ENCODE measurements at regions not wholly inside any gene's neighbourhood (a gene's known extent, or its start where the extent isn't known, plus 50 kb on each side); places are given as distances from the start of the nearest gene placed in this dataset.
"Not testable (repeated sequence)": the region's sequence is repeated elsewhere in the genome, so short reads cannot be mapped to it uniquely, and the experiment has no call there.

- no peaks in the 10 kb centered on the region for H4K20me1 ChIP-seq (ENCODE audit: insufficient read depth, low read length)
- H3K9me3 ChIP-seq (ENCODE audit: insufficient read depth, low read length), result no peaks in the 10 kb centered on the region
- no peaks in the 10 kb centered on the region for H3K79me2 ChIP-seq (ENCODE audit: low read length)
- no peak overlapping the region for H3K4me2 ChIP-seq (ENCODE audit: low read length)
- no peaks in the 10 kb centered on the region for H3K36me3 ChIP-seq (replicated peaks; ENCODE audit: low read depth, low read length)
- no peaks in the 10 kb centered on the region for H3K27me3 ChIP-seq (ENCODE audit: low read depth, low read length)
- H3K4me1 ChIP-seq (ENCODE audit: low read length), result no peaks in the 10 kb centered on the region
- H2AFZ ChIP-seq (ENCODE audit: low read depth, low read length), result no peak overlapping the region
- no peak overlapping the region for H3K27ac ChIP-seq (ENCODE audit: low read length)
- no peak overlapping the region for H3K4me3 ChIP-seq (ENCODE audit: low read length)
- TF ChIP-seq, protein P1, sequence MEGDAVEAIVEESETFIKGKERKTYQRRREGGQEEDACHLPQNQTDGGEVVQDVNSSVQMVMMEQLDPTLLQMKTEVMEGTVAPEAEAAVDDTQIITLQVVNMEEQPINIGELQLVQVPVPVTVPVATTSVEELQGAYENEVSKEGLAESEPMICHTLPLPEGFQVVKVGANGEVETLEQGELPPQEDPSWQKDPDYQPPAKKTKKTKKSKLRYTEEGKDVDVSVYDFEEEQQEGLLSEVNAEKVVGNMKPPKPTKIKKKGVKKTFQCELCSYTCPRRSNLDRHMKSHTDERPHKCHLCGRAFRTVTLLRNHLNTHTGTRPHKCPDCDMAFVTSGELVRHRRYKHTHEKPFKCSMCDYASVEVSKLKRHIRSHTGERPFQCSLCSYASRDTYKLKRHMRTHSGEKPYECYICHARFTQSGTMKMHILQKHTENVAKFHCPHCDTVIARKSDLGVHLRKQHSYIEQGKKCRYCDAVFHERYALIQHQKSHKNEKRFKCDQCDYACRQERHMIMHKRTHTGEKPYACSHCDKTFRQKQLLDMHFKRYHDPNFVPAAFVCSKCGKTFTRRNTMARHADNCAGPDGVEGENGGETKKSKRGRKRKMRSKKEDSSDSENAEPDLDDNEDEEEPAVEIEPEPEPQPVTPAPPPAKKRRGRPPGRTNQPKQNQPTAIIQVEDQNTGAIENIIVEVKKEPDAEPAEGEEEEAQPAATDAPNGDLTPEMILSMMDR (IDR thresholded peaks at IDR 0.05; ENCODE audit: low read depth, low read length), result no peak
- TF ChIP-seq EZH2phosphoT487 (IDR thresholded peaks at IDR 0.05; ENCODE audit: low read depth), result no peak
- H3K9ac ChIP-seq (ENCODE audit: low read length), result no peak overlapping the region
Observed at GRCh38 chr12:103020839-103021238, 63.4 kb downstream of the ASCL1 start.

GRCh38 chr12:103021538-103022218, 64.2 kb downstream of the ASCL1 start:
- Histone ChIP-seq H3K9me3 (ENCODE audit: insufficient read depth, low read length) (no peaks in the 10 kb centered on the region), H3K36me3 (replicated peaks; ENCODE audit: low read depth, low read length) (no peaks in the 10 kb centered on the region), H3K4me2 (ENCODE audit: low read length) (no peak overlapping the region), H2AFZ (ENCODE audit: low read depth, low read length) (no peak overlapping the region), H3K4me3 (ENCODE audit: low read length) (no peak overlapping the region), H3K9ac (ENCODE audit: low read length) (no peak overlapping the region), H3K27me3 (ENCODE audit: low read depth, low read length) (no peaks in the 10 kb centered on the region), H3K27ac (ENCODE audit: low read length) (no peak overlapping the region), H3K4me1 (ENCODE audit: low read length) (no peaks in the 10 kb centered on the region), H3K79me2 (ENCODE audit: low read length) (no peaks in the 10 kb centered on the region), H4K20me1 (ENCODE audit: insufficient read depth, low read length) (no peaks in the 10 kb centered on the region)
- TF ChIP-seq, protein P1 (IDR thresholded peaks at IDR 0.05; ENCODE audit: low read depth, low read length), result no peak

GRCh38 chr12:103024650-103025049, 67.2 kb downstream of the ASCL1 start:
- H3K4me1 ChIP-seq (ENCODE audit: low read length), result peaks cover 11% of the 10 kb centered on the region
- no peak overlapping the region for H2AFZ ChIP-seq (ENCODE audit: low read depth, low read length)
- H3K27ac ChIP-seq (ENCODE audit: low read length), result no peak overlapping the region
- TF ChIP-seq EZH2phosphoT487 (IDR thresholded peaks at IDR 0.05; ENCODE audit: low read depth), result no peak
- TF ChIP-seq, protein P1 (IDR thresholded peaks at IDR 0.05; ENCODE audit: low read depth, low read length), result no peak
- no peak overlapping the region for H3K4me2 ChIP-seq (ENCODE audit: low read length)
- H3K9me3 ChIP-seq (ENCODE audit: insufficient read depth, low read length), result no peaks in the 10 kb centered on the region
- H4K20me1 ChIP-seq (ENCODE audit: insufficient read depth, low read length), result no peaks in the 10 kb centered on the region
- no peak overlapping the region for H3K9ac ChIP-seq (ENCODE audit: low read length)
- H3K36me3 ChIP-seq (replicated peaks; ENCODE audit: low read depth, low read length), result peaks cover 3% of the 10 kb centered on the region
- no peak overlapping the region for H3K4me3 ChIP-seq (ENCODE audit: low read length)
- H3K79me2 ChIP-seq (ENCODE audit: low read length), result no peaks in the 10 kb centered on the region
- H3K27me3 ChIP-seq (ENCODE audit: low read depth, low read length), result no peaks in the 10 kb centered on the region

GRCh38 chr12:103026643-103027042, 69.2 kb downstream of the ASCL1 start:
- H2AFZ ChIP-seq (ENCODE audit: low read depth, low read length); H3K4me2 ChIP-seq (ENCODE audit: low read length); H3K4me3 ChIP-seq (ENCODE audit: low read length); H3K36me3 ChIP-seq (replicated peaks; ENCODE audit: low read depth, low read length); H3K9ac ChIP-seq (ENCODE audit: low read length); H3K27me3 ChIP-seq (ENCODE audit: low read depth, low read length); H3K27ac ChIP-seq (ENCODE audit: low read length); H3K79me2 ChIP-seq (ENCODE audit: low read length); H3K9me3 ChIP-seq (ENCODE audit: insufficient read depth, low read length); H4K20me1 ChIP-seq (ENCODE audit: insufficient read depth, low read length): not testable (repeated sequence)
- H3K4me1 ChIP-seq (ENCODE audit: low read length), result peaks cover 16% of the 10 kb centered on the region

Measured in OCI-LY3 (cell line).